GM23338 (cell line): ENCODE measurements at regions not wholly inside any gene's neighbourhood (a gene's known extent, or its start where the extent isn't known, plus 50 kb on each side); places are given as distances from the start of the nearest gene placed in this dataset.

Experiments
- ATAC-seq: fragments of 200-7000 bp; cut with Tn5 transposase; 3 replicates; pipeline ENCODE4 v1.9.1; 2020
- DNase-seq: peaks from one replicate; pipeline ENCODE4 v3.0.0-alpha.2; 2015; ENCODE audit warnings: low spot score
- H2AFZ ChIP-seq: fragments of 200-600 bp; sonication (generic); 2 replicates; pipeline ENCODE4 v1.8.0; 2016; ENCODE audit warnings: antibody characterized with exemption, mild to moderate bottlenecking, moderate library complexity
- H3F3A ChIP-seq: fragments of 200-600 bp; sonication (generic); replicated peaks from 2 replicates; pipeline ENCODE4 v1.8.0; 2017; ENCODE audit warnings: antibody characterized with exemption, mixed run types, low read depth
- H3K27ac ChIP-seq: fragments of 200-600 bp; sonication (generic); 2 replicates; pipeline ENCODE4 v1.6.1; 2016; ENCODE audit warnings: low read depth
- H3K27me3 ChIP-seq: fragments of 200-600 bp; sonication (generic); 2 replicates; pipeline ENCODE4 v1.8.0; 2016; ENCODE audit warnings: mild to moderate bottlenecking, mixed run types, moderate library complexity; ENCODE audit not compliant: insufficient read depth
- H3K36me3 ChIP-seq: fragments of 200-600 bp; sonication (generic); 2 replicates; pipeline ENCODE4 v1.8.0; 2016; ENCODE audit warnings: mild to moderate bottlenecking; ENCODE audit not compliant: insufficient read depth
- H3K4me1 ChIP-seq: fragments of 200-600 bp; sonication (generic); 2 replicates; pipeline ENCODE4 v1.8.0; 2016; ENCODE audit warnings: mild to moderate bottlenecking, moderate library complexity; ENCODE audit not compliant: insufficient read depth
- H3K4me2 ChIP-seq: fragments of 200-600 bp; sonication (generic); 2 replicates; pipeline ENCODE4 v1.7.1; 2017; ENCODE audit warnings: mixed run types
- H3K4me3 ChIP-seq: fragments of 200-600 bp; sonication (generic); 2 replicates; pipeline ENCODE4 v1.6.1; 2016; ENCODE audit warnings: mixed run types
- H3K79me2 ChIP-seq: fragments of 200-600 bp; sonication (generic); replicated peaks from 2 replicates; pipeline ENCODE4 v1.8.0; 2017; ENCODE audit warnings: mild to moderate bottlenecking; ENCODE audit not compliant: insufficient read depth
- H3K9me2 ChIP-seq: fragments of 200-600 bp; sonication (generic); 2 replicates; pipeline ENCODE4 v1.8.0; 2017; ENCODE audit not compliant: insufficient read depth
- H4K20me1 ChIP-seq: fragments of 200-600 bp; sonication (generic); replicated peaks from 2 replicates; pipeline ENCODE4 v1.8.0; 2017; ENCODE audit warnings: mild to moderate bottlenecking; ENCODE audit not compliant: insufficient read depth
- H3K27ac Mint-ChIP-seq: 2 replicates; pipeline ENCODE4 v1.8.0; 2020; ENCODE audit warnings: inconsistent platforms, mild to moderate bottlenecking, moderate library complexity, mixed read lengths
- H3K27me3 Mint-ChIP-seq: 3 replicates; pipeline ENCODE4 v1.8.0; 2022; ENCODE audit warnings: low read depth, mild to moderate bottlenecking, moderate library complexity, mixed read lengths, inconsistent platforms; ENCODE audit not compliant: insufficient read depth, poor library complexity
- H3K36me3 Mint-ChIP-seq: 3 replicates; pipeline ENCODE4 v1.8.0; 2021; ENCODE audit warnings: low read depth, mild to moderate bottlenecking, inconsistent platforms, moderate library complexity, mixed read lengths
- H3K4me1 Mint-ChIP-seq: 3 replicates; pipeline ENCODE4 v1.8.0; 2020; ENCODE audit warnings: mild to moderate bottlenecking, inconsistent platforms, mixed read lengths
- H3K4me3 Mint-ChIP-seq: 3 replicates; pipeline ENCODE4 v1.8.0; 2021; ENCODE audit warnings: moderate library complexity, mild to moderate bottlenecking, inconsistent platforms, mixed read lengths
- H3K9me3 Mint-ChIP-seq: 3 replicates; pipeline ENCODE4 v1.8.0; 2020; ENCODE audit warnings: moderate library complexity, mild to moderate bottlenecking, inconsistent platforms, mixed read lengths
- CREB1 ChIP-seq: fragments of 250-450 bp; sonication (Bioruptor Pico); IDR thresholded peaks from 2 replicates; pipeline ENCODE4 v1.5.0; 2020; ENCODE audit warnings: low read depth, mild to moderate bottlenecking, moderate library complexity
- EZH2 ChIP-seq: fragments of 200-600 bp; sonication (generic); IDR thresholded peaks from one replicate; pipeline ENCODE4 v1.8.0; 2017; ENCODE audit warnings: antibody characterized with exemption, mild to moderate bottlenecking, low read depth; ENCODE audit not compliant: unreplicated experiment
- EZH2phosphoT487 ChIP-seq: fragments of 200-600 bp; sonication (generic); IDR thresholded peaks from one replicate; pipeline ENCODE4 v1.8.1; 2018; ENCODE audit warnings: antibody characterized with exemption; ENCODE audit not compliant: unreplicated experiment
- JUNB ChIP-seq: IDR thresholded peaks from one replicate; pipeline ENCODE4 v1.6.1; 2016; ENCODE audit warnings: antibody characterized with exemption; ENCODE audit not compliant: unreplicated experiment
- NANOG ChIP-seq: IDR thresholded peaks from 2 replicates; pipeline ENCODE4 v1.6.1; 2016; ENCODE audit warnings: antibody characterized with exemption, borderline replicate concordance
- POLR2AphosphoS5 ChIP-seq: IDR thresholded peaks from 2 replicates; pipeline ENCODE4 v1.6.1; 2016; ENCODE audit warnings: antibody characterized with exemption, low read depth
- STAT1 ChIP-seq: IDR thresholded peaks from one replicate; pipeline ENCODE4 v1.6.1; 2016; ENCODE audit warnings: antibody characterized with exemption; ENCODE audit not compliant: unreplicated experiment
- ZNF462 ChIP-seq: fragments of 250-450 bp; sonication (Bioruptor Pico); IDR thresholded peaks from 2 replicates; pipeline ENCODE4 v1.5.0; 2020; ENCODE audit warnings: mild to moderate bottlenecking, moderate library complexity
- TF ChIP-seq, protein P1 (sequence below): IDR thresholded peaks from 2 replicates; pipeline ENCODE4 v1.6.1; 2016; ENCODE audit warnings: antibody characterized with exemption
- TF ChIP-seq, protein P2 (sequence below): IDR thresholded peaks from one replicate; pipeline ENCODE4 v1.6.1; 2018; ENCODE audit warnings: antibody characterized with exemption; ENCODE audit not compliant: unreplicated experiment

DNA sequence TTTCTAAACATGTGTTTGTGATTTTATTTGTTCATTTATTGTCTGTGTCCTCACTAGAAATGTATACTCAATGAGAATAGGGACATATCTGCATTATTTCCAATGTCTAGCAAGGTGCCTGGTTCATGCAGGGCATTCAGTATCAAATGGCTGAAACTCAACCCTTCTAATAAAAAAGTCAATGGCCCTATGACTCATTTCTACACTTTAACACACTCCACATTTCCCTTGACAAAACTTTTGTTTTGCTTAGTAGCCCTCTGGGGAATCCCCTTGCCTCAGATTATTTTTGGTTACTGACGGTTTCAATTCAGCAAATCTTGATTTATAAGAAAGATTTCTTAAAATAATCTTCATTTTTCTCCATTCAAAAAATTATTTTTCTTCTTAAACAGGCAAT, 206.0 kb upstream of the DMRTA1 start (continued):
- no peak for TF ChIP-seq ZNF462 (CRISPR knock-in tag)
- TF ChIP-seq, protein P1, sequence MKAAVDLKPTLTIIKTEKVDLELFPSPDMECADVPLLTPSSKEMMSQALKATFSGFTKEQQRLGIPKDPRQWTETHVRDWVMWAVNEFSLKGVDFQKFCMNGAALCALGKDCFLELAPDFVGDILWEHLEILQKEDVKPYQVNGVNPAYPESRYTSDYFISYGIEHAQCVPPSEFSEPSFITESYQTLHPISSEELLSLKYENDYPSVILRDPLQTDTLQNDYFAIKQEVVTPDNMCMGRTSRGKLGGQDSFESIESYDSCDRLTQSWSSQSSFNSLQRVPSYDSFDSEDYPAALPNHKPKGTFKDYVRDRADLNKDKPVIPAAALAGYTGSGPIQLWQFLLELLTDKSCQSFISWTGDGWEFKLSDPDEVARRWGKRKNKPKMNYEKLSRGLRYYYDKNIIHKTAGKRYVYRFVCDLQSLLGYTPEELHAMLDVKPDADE, result no peak

GRCh38 chr9:22241024-22241423, 205.6 kb upstream of the DMRTA1 start:
- Mint-ChIP-seq H3K9me3 (no peaks in the 10 kb centered on the region), H3K36me3 (no peaks in the 10 kb centered on the region), H3K4me1 (peaks cover 15% of the 10 kb centered on the region), H3K4me3 (no peak overlapping the region), H3K27ac (no peak overlapping the region), H3K27me3 (peaks cover 2% of the 10 kb centered on the region)
- Histone ChIP-seq H4K20me1 (no peaks in the 10 kb centered on the region), H3K79me2 (no peaks in the 10 kb centered on the region), H3K4me1 (0 out of 2 replicates have a peak, but pooled peaks cover 9% of the 10 kb centered on the region), H3K27me3 (no peaks in the 10 kb centered on the region), H2AFZ (no peak overlapping the region), H3K4me2 (no peak overlapping the region), H3K27ac (no peak overlapping the region), H3K4me3 (no peak overlapping the region), H3K9me2 (no peaks in the 10 kb centered on the region), H3F3A (no peaks in the 10 kb centered on the region), H3K36me3 (no peaks in the 10 kb centered on the region)
- TF ChIP-seq JUNB, result no peak
- TF ChIP-seq POLR2AphosphoS5, result no peak
- TF ChIP-seq, protein P1, result no peak
- no peak for TF ChIP-seq EZH2
- TF ChIP-seq CREB1, result no peak
- no peak for TF ChIP-seq STAT1
- TF ChIP-seq, protein P2, sequence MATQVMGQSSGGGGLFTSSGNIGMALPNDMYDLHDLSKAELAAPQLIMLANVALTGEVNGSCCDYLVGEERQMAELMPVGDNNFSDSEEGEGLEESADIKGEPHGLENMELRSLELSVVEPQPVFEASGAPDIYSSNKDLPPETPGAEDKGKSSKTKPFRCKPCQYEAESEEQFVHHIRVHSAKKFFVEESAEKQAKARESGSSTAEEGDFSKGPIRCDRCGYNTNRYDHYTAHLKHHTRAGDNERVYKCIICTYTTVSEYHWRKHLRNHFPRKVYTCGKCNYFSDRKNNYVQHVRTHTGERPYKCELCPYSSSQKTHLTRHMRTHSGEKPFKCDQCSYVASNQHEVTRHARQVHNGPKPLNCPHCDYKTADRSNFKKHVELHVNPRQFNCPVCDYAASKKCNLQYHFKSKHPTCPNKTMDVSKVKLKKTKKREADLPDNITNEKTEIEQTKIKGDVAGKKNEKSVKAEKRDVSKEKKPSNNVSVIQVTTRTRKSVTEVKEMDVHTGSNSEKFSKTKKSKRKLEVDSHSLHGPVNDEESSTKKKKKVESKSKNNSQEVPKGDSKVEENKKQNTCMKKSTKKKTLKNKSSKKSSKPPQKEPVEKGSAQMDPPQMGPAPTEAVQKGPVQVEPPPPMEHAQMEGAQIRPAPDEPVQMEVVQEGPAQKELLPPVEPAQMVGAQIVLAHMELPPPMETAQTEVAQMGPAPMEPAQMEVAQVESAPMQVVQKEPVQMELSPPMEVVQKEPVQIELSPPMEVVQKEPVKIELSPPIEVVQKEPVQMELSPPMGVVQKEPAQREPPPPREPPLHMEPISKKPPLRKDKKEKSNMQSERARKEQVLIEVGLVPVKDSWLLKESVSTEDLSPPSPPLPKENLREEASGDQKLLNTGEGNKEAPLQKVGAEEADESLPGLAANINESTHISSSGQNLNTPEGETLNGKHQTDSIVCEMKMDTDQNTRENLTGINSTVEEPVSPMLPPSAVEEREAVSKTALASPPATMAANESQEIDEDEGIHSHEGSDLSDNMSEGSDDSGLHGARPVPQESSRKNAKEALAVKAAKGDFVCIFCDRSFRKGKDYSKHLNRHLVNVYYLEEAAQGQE, result no peak
- TF ChIP-seq EZH2phosphoT487, result no peak
- TF ChIP-seq NANOG, result no peak
- DNase-seq (no peak), ATAC-seq (no peak)
